ENCODE measurements at regions not wholly inside any gene's neighbourhood (a gene's known extent, or its start where the extent isn't known, plus 50 kb on each side); places are given as distances from the start of the nearest gene placed in this dataset.

DNA sequence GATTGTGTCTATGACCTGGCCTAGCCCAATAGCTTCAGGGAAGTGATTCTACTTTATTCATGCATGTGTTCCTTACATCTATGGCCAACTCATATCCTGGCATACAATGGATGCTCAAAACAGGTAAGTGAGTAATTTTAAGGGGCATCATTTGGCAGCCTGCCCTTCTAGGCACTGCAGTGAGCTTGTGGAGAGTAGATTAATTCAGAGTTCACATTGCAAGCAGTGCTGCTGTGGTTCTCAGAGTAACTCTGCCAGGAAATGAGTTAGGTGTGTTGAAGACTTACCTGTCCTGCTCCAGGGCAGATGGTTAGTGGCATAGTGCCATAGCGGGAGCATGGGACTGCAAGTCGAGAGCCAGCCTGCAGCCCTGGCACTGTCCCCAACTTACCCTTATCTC, 158.0 kb downstream of the SCP2D1 start:
- no peak for DNase-seq

DNA sequence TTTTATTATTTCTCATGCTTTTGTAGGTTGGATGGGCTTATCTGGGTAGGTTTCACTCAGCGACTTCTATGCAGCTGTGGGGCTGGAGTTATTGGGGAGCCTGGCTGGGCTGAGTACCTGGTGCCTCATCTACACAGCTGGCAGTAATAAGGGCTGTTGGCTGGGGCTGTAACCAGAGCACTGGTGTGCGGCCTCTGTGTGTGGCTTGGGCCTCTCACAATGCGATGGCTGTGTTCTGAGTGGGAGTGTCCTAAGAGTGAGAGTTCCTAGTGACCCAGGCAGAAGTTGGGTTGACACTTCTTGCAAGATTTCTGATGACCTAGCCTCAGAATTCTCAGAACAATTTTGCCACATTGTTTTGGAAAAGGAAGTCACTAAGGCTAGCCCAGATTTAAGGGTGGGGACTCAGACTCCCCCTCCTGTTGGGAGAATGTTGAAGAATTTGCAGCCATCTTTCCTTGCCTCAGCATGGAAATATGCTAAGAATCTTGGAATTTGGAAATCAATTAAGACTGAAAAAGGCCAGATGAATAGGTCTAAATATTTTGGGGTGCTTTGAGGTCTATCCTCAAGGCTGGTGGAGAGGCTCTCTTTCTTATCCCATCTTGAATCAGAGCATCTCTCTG, 158.8 kb downstream of the SCP2D1 start:
- no peak for DNase-seq

GRCh38 chr20:18973529-18974173, 160.1 kb downstream of the SCP2D1 start:
- no peak for DNase-seq

GRCh38 chr20:18974660-18975059, 161.1 kb downstream of the SCP2D1 start:
- no peak for DNase-seq

DNA sequence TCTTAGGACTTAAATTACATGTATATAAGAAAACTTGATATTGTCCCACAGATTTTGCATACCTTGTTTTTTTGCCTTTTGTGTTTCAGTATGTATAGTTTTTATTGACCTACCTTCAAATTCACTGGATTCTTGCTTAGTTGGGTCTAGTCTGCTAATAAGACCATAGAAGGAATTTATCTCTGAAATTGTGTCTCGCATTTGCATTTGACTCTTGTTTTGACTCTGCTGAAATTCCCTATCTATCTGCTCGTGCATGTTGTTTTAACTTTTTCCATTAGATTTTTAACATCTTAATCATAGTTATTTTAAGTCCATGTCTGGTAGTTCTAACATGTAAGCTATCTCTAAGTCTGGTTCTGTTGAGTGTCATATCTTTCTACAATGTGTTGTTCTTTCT, 163.9 kb downstream of the SCP2D1 start:
- no peak for DNase-seq

DNA sequence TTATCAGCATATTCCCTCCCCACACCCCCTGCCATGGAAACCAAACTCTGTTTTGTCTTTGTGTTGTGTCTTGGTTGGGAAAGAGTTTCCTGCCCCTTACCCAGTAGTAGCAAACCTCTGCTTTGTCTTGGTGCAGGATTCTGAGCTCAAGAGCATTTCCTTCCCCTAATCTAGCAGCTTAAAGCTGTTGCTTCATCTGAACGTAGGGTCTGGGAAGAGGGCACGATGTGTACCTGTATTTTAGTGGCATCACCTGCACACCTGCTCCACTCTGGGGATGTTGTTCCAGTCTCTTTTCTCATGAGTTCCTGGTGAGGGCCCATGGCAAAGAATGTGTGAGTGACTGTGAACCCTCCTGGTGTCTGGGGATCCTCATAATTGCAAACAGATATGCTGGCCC, 164.7 kb downstream of the SCP2D1 start:
- DNase-seq, result no peak

DNA sequence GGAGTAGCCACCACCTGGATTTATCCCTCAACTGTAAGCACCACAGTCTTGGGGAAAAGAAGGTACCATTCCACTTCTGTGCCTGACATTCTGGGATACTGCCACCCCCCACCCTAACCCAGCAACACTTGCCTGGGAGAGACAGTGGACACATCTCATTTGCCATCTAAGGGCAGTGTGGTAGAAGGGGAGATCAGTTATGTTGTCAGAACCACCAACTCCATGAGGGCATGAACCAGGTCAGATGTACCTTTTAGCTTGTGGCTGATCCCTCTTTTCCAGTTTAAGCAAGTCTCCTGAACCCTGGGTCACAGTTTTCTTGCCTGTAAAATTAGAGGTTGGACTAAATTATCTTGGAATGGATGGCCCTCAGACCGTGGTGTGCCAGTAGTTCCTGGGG, 165.5 kb downstream of the SCP2D1 start:
- no peak for DNase-seq

- no peak for DNase-seq
These were observed 168.5 kb downstream of the SCP2D1 start for GRCh38 chr20:18981962-18982539.

- no peak for DNase-seq
These were observed 170.2 kb downstream of the SCP2D1 start for GRCh38 chr20:18983796-18984195.

GRCh38 chr20:18984238-18985200, 170.9 kb downstream of the SCP2D1 start:
- DNase-seq, result no peak

DNA sequence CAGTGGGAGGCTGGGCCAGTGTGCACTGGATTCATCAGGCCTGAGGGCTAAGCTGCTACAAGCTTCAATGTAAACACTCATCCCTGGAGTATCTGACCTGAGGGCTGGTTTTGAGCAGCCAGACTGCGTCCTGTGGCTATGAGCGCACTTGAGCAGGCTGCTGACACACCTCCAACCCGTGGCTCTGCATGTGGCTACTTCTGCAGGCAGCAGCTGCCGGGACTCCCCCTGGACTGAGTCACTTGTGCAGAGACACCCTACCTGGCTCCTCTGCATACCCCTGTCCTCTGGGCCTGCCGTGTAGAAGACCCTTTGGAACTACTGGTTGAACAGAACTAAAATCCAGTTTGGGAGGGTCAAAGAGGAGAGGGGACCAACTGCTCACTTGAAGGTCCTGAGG, 172.0 kb downstream of the SCP2D1 start:
- no peak for DNase-seq

GRCh38 chr20:18986146-18986830, 172.7 kb downstream of the SCP2D1 start:
- DNase-seq, result no peak

DNA sequence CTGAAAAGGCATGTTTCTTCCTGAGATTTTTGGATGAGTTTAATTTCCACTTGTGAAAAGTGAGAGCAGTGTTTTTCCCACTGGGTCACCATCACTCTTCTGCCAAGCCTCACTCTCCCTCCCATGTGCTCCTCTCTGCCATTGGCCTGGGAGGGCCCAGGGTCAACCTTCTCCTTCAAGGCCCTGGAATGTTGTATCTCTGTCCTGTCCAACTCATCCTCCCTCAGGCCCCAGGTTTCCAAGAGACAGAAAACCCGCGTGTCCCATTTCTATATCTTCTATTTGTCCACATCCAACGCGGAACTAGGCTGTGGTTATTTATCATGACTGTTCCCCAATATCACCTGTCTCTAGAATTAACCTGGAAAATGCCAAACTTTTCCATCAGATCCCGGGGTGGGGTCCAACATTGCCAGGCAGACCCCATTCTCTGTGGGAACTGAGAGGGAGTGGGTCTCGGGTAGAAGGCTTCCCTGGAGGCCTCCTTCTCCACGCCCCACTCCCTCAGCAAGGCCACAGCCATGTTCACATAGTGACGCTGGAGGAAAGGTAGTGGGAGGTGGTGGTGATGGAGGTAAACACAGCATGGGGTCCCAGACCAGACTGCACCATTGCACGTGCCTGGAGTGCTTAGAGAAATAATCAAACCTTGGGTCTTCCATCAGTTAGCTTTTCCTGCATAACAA, 173.5 kb downstream of the SCP2D1 start:
- DNase-seq, result no peak

GRCh38 chr20:18987781-18988360, 174.3 kb downstream of the SCP2D1 start:
- no peak for DNase-seq

DNA sequence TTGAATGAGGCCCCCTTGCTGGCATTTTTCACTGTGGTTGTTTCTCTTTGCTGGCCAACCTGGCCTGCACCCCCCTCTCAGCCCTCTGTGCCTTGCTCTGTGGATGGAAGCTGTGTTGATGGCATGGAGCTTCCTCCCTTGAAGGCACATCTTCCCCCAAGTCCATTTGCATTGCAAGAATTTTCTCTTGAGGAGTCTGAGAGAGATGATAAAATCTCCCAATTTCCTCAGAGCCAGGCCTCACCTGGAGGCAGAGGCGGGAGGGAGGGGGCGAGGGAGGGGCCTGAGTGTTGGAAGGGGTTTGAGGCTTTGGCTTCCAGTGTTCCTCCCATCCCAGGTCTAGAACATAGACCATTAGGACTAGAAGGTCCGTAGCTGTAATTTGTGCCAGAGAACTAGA, 175.1 kb downstream of the SCP2D1 start:
- DNase-seq, result no peak

- no peak for DNase-seq
These were observed 176.3 kb downstream of the SCP2D1 start for GRCh38 chr20:18989736-18990474.

DNA sequence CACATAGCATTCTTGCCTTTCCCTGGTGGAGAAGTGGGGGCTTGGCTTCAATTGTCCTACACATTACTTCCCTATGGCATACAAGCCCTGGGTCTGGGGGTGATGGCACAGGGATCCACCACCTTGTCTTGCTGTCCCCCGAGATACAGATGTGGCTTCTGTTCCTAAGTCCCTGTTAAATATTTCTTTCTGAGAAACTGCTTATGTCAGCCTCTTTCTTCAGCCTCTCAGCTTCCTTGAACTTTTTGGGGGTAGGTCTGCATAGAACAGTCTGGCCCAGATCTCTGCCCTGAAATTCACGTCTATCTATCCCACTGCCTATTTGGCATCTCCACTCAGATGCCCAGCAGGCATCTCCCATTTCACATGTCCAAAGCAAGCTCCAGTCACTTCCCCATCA, 177.4 kb downstream of the SCP2D1 start:
- DNase-seq, result no peak

- no peak for DNase-seq
These were observed 178.8 kb downstream of the SCP2D1 start for GRCh38 chr20:18992418-18992817.

GRCh38 chr20:18995455-18995854, 181.9 kb downstream of the SCP2D1 start:
- no peak for DNase-seq

- no peak for DNase-seq
These were observed 185.5 kb downstream of the SCP2D1 start for GRCh38 chr20:18999086-18999485.

DNA sequence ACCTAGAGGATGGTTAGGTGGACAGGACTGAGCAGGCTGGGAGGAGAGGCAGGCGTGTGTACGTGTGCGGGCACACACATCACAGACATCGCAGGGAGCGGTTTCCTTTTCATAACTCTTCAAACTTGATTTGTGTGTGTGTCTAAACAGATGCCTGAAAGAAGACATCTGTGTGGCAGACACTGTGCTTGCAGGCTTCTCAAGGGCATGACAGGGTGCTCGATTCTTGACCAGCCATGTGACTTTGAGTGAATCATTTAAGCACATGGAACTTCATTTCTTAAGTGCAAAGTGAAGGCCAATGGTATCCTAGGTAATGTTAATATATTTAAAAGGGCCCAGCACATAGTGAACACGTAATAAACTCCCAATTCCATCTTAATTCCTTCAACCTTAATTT, 186.5 kb downstream of the SCP2D1 start:
- no peak for DNase-seq
